IMR-90 (cell line): ENCODE measurements at regions not wholly inside any gene's neighbourhood (a gene's known extent, or its start where the extent isn't known, plus 50 kb on each side); places are given as distances from the start of the nearest gene placed in this dataset.
A peak's percentile ranks its signal among the peaks of the same experiment; 100 is the strongest.

ENCODE experiments used
- ATAC-seq: fragments of 200-7000 bp; cut with Tn5 transposase; 2 replicates; pipeline ENCODE4 v1.9.1; 2020; ENCODE audit warnings: low read depth, mild to moderate bottlenecking, moderate library complexity
- BruUV-seq: library from RNA; stranded (reverse); fragments of 400-500 nt; replicated peaks from 2 replicates; lab custom pipeline; 2021; lab: Mats Ljungman, UMichigan
- CTCF ChIA-PET: fragments of 300-600 bp; formaldehyde crosslinking; extraction: SDS; loops from one replicate; lab custom pipeline; 2021; ENCODE audit warnings: antibody characterized with exemption; lab: Yijun Ruan, JAX
- POLR2A ChIA-PET: fragments of 300-600 bp; sonication (Branson Sonifier 250); formaldehyde crosslinking; loops from one replicate; lab custom pipeline; 2022; ENCODE audit warnings: antibody characterized with exemption; ENCODE audit not compliant: unreplicated experiment; lab: Charles Lee
- DNase-seq: peaks from one replicate; pipeline ENCODE4 v3.0.0; 2013
- H2AFZ ChIP-seq: replicated peaks from 2 replicates; pipeline ENCODE3; 2013; ENCODE audit warnings: low read length, mild to moderate bottlenecking; ENCODE audit not compliant: poor library complexity
- H2AK5ac ChIP-seq: 2 replicates; pipeline ENCODE4 v1.6.1; 2013; ENCODE audit warnings: low read depth, low read length, inconsistent platforms
- H2AK9ac ChIP-seq: replicated peaks from 2 replicates; pipeline ENCODE3; 2013; ENCODE audit warnings: mild to moderate bottlenecking, low read depth, low read length, moderate library complexity; ENCODE audit not compliant: poor library complexity
- H2BK120ac ChIP-seq: 2 replicates; pipeline ENCODE4 v1.6.1; 2013; ENCODE audit warnings: low read depth, low read length, inconsistent platforms
- H2BK15ac ChIP-seq: 3 replicates; pipeline ENCODE4 v1.6.1; 2013; ENCODE audit warnings: low read depth, low read length, inconsistent platforms
- H2BK20ac ChIP-seq: 2 replicates; pipeline ENCODE4 v1.6.1; 2013; ENCODE audit warnings: low read depth, mild to moderate bottlenecking, inconsistent platforms, low read length, moderate library complexity
- H2BK5ac ChIP-seq: 2 replicates; pipeline ENCODE4 v1.6.1; 2013; ENCODE audit warnings: mild to moderate bottlenecking, low read depth, low read length, inconsistent platforms; ENCODE audit not compliant: poor library complexity, severe bottlenecking
- H3K14ac ChIP-seq: replicated peaks from 2 replicates; pipeline ENCODE4 v1.6.1; 2013; ENCODE audit warnings: low read depth, low read length, inconsistent platforms
- H3K18ac ChIP-seq: 2 replicates; pipeline ENCODE4 v1.6.1; 2013; ENCODE audit warnings: low read depth, low read length, control low read depth
- H3K23ac ChIP-seq: 2 replicates; pipeline ENCODE4 v1.6.1; 2013; ENCODE audit warnings: low read depth, low read length, inconsistent platforms
- H3K27ac ChIP-seq: 2 replicates; pipeline ENCODE4 v1.5.1; 2013; ENCODE audit warnings: mild to moderate bottlenecking, control low read depth, low read length; ENCODE audit not compliant: insufficient read depth
- H3K27me3 ChIP-seq: 2 replicates; pipeline ENCODE4 v1.6.1; 2013; ENCODE audit warnings: low read length; ENCODE audit not compliant: control insufficient read depth, insufficient read depth
- H3K36me3 ChIP-seq: 2 replicates; pipeline ENCODE4 v1.6.1; 2013; ENCODE audit warnings: low read length, mixed read lengths; ENCODE audit not compliant: control insufficient read depth, insufficient read depth
- H3K4ac ChIP-seq: 2 replicates; pipeline ENCODE4 v1.6.1; 2013; ENCODE audit warnings: low read depth, low read length, inconsistent platforms
- H3K4me1 ChIP-seq: 2 replicates; pipeline ENCODE4 v1.6.1; 2013; ENCODE audit warnings: low read length, mixed read lengths; ENCODE audit not compliant: control insufficient read depth, insufficient read depth
- H3K4me2 ChIP-seq: 2 replicates; pipeline ENCODE4 v1.6.1; 2013; ENCODE audit warnings: low read depth, mild to moderate bottlenecking, control low read depth, low read length, moderate library complexity
- H3K4me3 ChIP-seq: 2 replicates; pipeline ENCODE4 v1.5.1; 2013; ENCODE audit warnings: low read depth, mild to moderate bottlenecking, control low read depth, low read length, moderate library complexity; ENCODE audit not compliant: insufficient read depth
- H3K56ac ChIP-seq: 2 replicates; pipeline ENCODE4 v1.6.1; 2013; ENCODE audit warnings: low read length, inconsistent platforms; ENCODE audit not compliant: insufficient read depth; ENCODE audit errors: extremely low read depth
- H3K79me1 ChIP-seq, 2 experiments: 2 replicates each; pipeline ENCODE4 v1.6.1; 2013; ENCODE audit warnings: low read length in 2 of 2, inconsistent platforms in 1 of 2, low read depth in 1 of 2
- H3K9ac ChIP-seq: 2 replicates; pipeline ENCODE4 v1.6.1; 2013; ENCODE audit warnings: low read depth, low read length, control low read depth
- H3K9me1 ChIP-seq: 2 replicates; pipeline ENCODE4 v1.6.1; 2013; ENCODE audit warnings: low read length, inconsistent platforms; ENCODE audit not compliant: insufficient read depth
- H3K9me3 ChIP-seq: 2 replicates; pipeline ENCODE4 v1.6.1; 2013; ENCODE audit warnings: low read length; ENCODE audit not compliant: control insufficient read depth, insufficient read depth
- H4K20me1 ChIP-seq: 2 replicates; pipeline ENCODE4 v1.6.1; 2013; ENCODE audit warnings: low read length, inconsistent platforms; ENCODE audit not compliant: insufficient read depth
- H4K5ac ChIP-seq: 2 replicates; pipeline ENCODE4 v1.6.1; 2013; ENCODE audit warnings: mild to moderate bottlenecking, low read depth, low read length, control low read depth
- H4K8ac ChIP-seq, 2 experiments: 2 replicates each; pipeline ENCODE4 v1.6.1; 2013; ENCODE audit warnings: low read depth in 2 of 2, low read length in 2 of 2, control low read depth in 1 of 2, inconsistent platforms in 1 of 2
- H4K91ac ChIP-seq: 2 replicates; pipeline ENCODE4 v1.6.1; 2013; ENCODE audit warnings: low read depth, low read length, inconsistent platforms; ENCODE audit not compliant: insufficient read depth
- MAZ ChIP-seq: IDR thresholded peaks from 2 replicates; pipeline ENCODE4 v1.6.1; 2012; ENCODE audit warnings: low read depth, mild to moderate bottlenecking, low read length, improper control_type of control experiment, moderate library complexity, borderline replicate concordance
- NFE2L2 ChIP-seq: fragments of 150-350 bp; IDR thresholded peaks from 2 replicates; pipeline ENCODE4 v1.6.1; 2016; ENCODE audit warnings: low read depth, mild to moderate bottlenecking, low read length
- WGBS, 2 experiments: methylation state at CpG; one replicate each; pipeline versions ENCODE4 v1.1.5 to v1.1.7; 2013; ENCODE audit warnings: missing lambda C conversion rate in 2 of 2; ENCODE audit not compliant: insufficient read length in 1 of 2; ENCODE audit errors: extremely low coverage in 2 of 2; 5-methylcytosine and 5-hydroxymethylcytosine counted together
- dilution Hi-C: fragments of 300-500 bp; cut with HindIII; formaldehyde crosslinking; loops from one replicate; pipeline ENCODE4 v1.14.3; 2018; ENCODE audit warnings: low sequenced_read_pairs; ENCODE audit not compliant: unreplicated experiment
- in situ Hi-C: fragments of 300-500 bp; cut with MboI; formaldehyde crosslinking; loops from 3 replicates; pipeline ENCODE4 v1.14.3; 2019; ENCODE audit warnings: low sequenced_read_pairs, inconsistent platforms, mixed read lengths
- intact Hi-C: fragments of 100-400 bp; cut with micrococcal nuclease; formaldehyde crosslinking; loops from 2 replicates; pipeline ENCODE4 v1.10.0; 2022
- TF ChIP-seq, protein P1 (sequence below): conservative IDR thresholded peaks from 2 replicates; pipeline ENCODE4 v1.5.1; 2012; ENCODE audit warnings: mild to moderate bottlenecking, low read depth, low read length, improper control_type of control experiment

DNA sequence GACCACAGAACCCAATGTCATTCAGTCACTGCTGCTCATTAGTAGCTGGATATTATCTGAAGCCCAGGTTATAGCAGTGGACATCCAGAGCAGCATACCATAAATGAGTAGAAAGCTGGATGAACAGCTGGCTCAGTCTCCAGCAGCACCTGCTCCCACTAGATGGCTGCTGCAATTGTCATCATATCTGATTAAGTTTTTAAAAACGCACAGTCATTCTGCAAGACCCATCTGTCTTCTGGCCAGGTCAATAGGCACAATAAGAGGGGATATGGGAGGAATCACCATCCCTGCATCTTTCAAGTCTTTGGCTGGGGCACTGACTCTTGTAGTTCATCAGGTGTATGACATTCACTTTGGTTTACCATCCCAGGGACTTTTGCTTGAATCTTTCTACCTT is 55.1 kb upstream of the XDH start:
- no peak overlapping the region for H3K56ac ChIP-seq
- H4K8ac ChIP-seq, result no peak overlapping the region
- no peak overlapping the region for H2BK15ac ChIP-seq
- dilution Hi-C loops (no loop called here), in situ Hi-C loops (no loop called here), intact Hi-C loops (no loop called here)
- no CpG with 5 or more reads among the region's 1 CpG for WGBS, 2 experiments
- no peak overlapping the region for H3K18ac ChIP-seq
- no peak overlapping the region for H2AFZ ChIP-seq
- no peak overlapping the region for H3K4me3 ChIP-seq
- no peak overlapping the region for H4K5ac ChIP-seq
- H3K9ac ChIP-seq, result no peak overlapping the region
- no peaks in the 10 kb centered on the region for H3K9me1 ChIP-seq
- no peak overlapping the region for H3K14ac ChIP-seq
- H3K36me3 ChIP-seq, result no peaks in the 10 kb centered on the region
- H2BK120ac ChIP-seq, result no peak overlapping the region
- no peak overlapping the region for H3K4ac ChIP-seq
- TF ChIP-seq, protein P1, sequence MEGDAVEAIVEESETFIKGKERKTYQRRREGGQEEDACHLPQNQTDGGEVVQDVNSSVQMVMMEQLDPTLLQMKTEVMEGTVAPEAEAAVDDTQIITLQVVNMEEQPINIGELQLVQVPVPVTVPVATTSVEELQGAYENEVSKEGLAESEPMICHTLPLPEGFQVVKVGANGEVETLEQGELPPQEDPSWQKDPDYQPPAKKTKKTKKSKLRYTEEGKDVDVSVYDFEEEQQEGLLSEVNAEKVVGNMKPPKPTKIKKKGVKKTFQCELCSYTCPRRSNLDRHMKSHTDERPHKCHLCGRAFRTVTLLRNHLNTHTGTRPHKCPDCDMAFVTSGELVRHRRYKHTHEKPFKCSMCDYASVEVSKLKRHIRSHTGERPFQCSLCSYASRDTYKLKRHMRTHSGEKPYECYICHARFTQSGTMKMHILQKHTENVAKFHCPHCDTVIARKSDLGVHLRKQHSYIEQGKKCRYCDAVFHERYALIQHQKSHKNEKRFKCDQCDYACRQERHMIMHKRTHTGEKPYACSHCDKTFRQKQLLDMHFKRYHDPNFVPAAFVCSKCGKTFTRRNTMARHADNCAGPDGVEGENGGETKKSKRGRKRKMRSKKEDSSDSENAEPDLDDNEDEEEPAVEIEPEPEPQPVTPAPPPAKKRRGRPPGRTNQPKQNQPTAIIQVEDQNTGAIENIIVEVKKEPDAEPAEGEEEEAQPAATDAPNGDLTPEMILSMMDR, result no peak
- TF ChIP-seq NFE2L2, result peak; percentile 56
- no peak for TF ChIP-seq MAZ
- no peaks in the 10 kb centered on the region; the same call in 1 of the 2 replicates for H3K27me3 ChIP-seq
- POLR2A ChIA-PET, result no interaction called here
- no peak overlapping the region for H3K27ac ChIP-seq
- H2BK20ac ChIP-seq, result no peak overlapping the region
- H3K23ac ChIP-seq, result no peak overlapping the region
- no peaks in the 10 kb centered on the region for H4K20me1 ChIP-seq
- CTCF ChIA-PET, result no interaction called here
- H2AK5ac ChIP-seq, result no peak overlapping the region
- no TSS peak for BruUV-seq
- no peak for DNase-seq
- no peak overlapping the region for H4K91ac ChIP-seq
- no peaks in the 10 kb centered on the region for H3K4me1 ChIP-seq
- no peaks in the 10 kb centered on the region for H3K9me3 ChIP-seq
- H2BK5ac ChIP-seq, result no peak overlapping the region
- ATAC-seq, result no peak
- H3K4me2 ChIP-seq, result no peak overlapping the region
- H3K79me1 ChIP-seq, result no peaks in the 10 kb centered on the region
- H2AK9ac ChIP-seq, result no peak overlapping the region
